ENCODE measurements at regions not wholly inside any gene's neighbourhood (a gene's known extent, or its start where the extent isn't known, plus 50 kb on each side); places are given as distances from the start of the nearest gene placed in this dataset.
A peak's percentile ranks its signal among the peaks of the same experiment; 100 is the strongest.

DNA sequence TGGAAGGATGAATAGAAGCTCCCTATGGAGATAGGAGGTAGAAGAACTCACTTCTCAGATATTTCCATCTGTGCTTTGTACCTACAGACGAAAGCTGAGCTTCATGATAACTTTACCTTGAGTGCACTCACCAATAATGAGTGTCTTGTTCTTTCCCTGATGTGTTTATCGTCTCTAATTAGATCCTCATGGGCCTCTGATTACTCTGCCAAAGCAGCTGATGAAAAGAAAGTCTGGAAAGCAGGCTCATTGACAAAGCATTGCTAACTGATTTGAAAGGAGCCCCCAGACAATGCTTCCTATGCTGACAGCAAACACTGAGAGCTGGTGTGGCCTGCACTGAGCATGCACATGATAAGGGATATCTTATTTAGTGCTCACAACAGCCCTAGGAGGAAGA lies 183.9 kb upstream of the GHITM start:
- no peak for DNase-seq (ENCODE audit: extremely low read depth, low read depth)

- DNase-seq (ENCODE audit: extremely low read depth, low read depth), result no peak
Observed at GRCh38 chr10:83957168-83957947, 182.0 kb upstream of the GHITM start.

DNA sequence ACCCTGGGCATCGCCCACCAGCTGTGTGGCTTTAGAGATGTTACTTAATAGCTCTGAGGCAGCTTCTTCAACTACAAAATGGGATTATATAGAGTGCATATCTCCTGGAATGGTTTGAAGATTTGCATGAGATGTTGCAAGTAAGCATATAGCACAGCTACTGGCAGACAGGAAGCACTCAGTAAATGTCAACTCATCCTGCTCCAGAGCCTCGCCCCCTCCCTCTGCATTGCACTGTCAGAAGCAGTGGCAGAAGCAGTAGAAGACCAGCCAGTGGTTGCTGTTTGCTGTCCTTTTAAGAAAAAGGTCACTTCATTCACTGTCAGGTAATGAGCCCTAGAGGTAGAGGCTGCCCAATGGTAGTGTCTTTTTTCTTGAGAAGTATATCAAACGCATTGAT lies 180.0 kb upstream of the GHITM start:
- DNase-seq (ENCODE audit: extremely low read depth, low read depth), result no peak

DNA sequence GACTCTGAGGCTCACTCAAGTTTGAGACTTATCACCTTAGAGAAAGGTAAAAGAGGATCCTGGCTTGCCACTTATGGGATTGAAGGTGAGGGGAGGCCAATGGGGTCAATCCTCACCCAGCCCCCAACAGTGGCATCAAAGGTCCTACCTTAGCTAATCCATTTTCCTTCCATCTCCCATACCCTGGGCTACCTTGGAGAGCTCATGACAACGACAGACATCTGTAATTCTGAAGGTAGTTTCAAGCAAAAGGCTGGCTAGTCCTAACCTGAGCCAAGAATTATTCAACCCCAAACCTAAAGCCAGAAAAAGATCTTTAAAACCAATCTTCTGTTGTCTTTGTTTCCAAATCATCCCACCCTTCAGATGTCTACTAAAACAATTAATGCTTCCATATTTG lies 179.2 kb upstream of the GHITM start:
- DNase-seq (ENCODE audit: extremely low read depth, low read depth), result no peak

DNA sequence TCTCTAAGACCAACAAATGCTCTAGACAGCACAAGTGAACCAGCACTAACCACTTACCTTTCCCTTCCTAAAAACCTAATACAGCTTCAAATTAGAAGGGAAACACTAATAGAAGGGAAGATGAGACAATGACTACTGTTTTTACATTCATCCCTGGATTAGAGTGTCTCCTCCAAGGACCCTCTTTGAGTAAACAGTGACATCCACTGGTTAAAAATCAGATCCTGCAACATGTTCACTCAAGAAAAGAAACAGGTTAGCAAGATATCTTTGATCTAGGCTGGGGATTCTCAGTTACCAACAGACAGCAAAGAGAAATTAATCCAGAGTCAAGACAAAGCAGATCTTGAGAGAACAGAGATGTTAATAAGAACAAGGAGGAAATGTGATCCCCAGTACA lies 177.7 kb upstream of the GHITM start:
- DNase-seq (ENCODE audit: extremely low read depth, low read depth), result no peak

- DNase-seq (ENCODE audit: extremely low read depth, low read depth), result no peak
Observed at GRCh38 chr10:83963446-83963845, 175.9 kb upstream of the GHITM start.

DNA sequence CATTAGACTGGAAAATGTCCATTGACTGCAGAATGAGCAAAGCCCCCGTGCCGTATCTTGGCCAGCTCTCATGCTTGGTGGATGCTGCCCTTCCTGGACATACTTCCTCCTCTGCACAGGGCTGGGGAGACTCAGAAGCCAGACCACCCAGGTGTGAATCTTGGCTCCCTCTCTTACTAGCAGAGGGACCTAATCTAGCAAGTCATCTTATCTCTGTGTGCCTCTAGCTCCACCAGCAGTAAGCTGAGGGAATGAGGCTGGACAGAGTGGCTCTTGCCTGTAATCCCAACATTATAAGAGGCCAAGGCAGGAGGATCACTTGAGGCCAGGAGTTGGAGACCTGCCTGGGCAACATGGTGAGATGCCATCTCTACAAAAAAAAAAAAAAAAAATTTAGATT lies 173.8 kb upstream of the GHITM start:
- DNase-seq (ENCODE audit: extremely low read depth, low read depth), result no peak

GRCh38 chr10:83968052-83968451 lies 171.3 kb upstream of the GHITM start:
- DNase-seq (ENCODE audit: extremely low read depth, low read depth), result no peak

DNA sequence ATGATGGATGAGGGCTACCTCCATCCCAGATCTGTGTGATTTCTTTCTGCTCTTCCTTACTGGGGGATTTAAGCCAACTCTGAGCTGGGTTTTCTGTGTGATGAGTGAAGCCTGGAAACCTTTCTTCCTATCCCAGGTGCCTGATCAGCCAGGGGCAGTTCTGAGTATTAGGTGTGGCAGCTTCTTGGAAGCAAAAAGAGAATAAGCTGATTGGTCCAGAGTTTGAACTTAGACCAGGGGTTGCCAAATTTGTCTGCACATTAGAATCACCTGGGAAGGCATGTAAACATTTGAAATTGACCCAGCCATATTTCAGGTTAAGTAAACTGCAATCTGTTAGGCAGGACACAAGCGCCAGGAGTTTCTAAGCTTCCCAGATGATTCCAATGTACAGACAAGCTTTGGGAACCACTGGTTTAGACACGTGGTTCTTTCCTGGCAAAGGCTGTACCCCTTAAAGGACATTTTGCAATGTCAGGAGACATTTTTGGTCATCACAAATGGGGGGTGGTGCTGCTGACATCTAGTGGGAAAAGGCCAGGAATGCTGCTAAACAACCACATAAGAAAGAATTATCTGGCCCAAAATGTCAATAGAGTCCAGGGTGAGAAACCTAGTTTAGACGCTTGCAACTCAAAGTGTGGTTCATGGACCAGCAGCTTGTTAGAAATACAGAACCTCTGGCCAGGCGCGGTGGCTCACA lies 160.5 kb upstream of the GHITM start:
- DNase-seq (ENCODE audit: extremely low read depth, low read depth), result no peak

DNA sequence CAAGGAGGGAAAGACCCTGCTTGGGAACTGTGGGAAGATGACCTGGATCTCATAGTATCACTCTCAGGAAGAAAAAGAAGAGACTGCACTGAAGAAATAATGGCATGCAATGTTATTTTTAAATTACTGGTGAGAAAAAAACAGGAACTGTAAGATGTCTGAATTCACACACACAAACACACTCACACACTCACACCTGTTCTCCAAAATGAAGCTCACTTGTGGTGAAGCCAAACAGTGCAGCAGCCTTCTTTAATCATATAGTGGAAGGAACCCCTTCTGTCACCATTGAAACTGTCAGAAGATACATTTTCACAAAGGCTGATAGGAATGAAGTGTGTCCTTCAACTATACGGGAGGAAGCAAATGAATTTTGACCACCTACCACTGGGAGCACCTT lies 156.5 kb upstream of the GHITM start:
- no peak for DNase-seq (ENCODE audit: extremely low read depth, low read depth)

DNA sequence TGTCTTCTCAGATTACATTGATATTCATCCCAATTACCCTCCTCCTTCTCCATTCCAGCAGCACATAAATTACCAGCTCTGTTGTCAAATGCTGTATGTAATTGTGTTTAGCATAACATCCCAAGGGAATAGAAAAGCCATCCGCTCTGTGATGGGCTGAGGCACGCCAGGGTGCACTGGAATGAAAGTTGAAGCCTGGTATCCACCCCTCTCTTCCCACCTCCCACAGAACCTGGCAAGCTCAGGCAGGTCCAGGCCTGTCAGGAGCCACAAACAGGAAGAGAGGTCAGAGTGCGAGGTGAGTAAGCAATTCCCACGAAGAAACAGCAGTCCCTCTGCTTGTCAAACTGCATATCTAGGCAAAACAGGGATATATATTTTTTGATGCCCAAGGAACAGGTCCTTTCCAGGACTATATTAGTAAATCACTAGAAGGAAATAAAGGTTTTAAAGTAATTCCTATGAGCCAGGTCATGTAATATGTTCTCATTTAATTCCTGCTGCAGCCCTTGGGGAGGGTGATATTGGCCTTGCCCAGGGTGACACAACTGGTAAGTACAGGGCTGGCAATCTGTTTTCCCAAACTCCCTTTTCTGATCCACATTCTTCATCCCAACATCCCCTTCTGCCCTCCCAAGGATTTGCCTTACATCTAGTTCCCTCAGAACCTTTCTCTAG lies 155.6 kb upstream of the GHITM start:
- DNase-seq (ENCODE audit: extremely low read depth, low read depth), result no peak

DNA sequence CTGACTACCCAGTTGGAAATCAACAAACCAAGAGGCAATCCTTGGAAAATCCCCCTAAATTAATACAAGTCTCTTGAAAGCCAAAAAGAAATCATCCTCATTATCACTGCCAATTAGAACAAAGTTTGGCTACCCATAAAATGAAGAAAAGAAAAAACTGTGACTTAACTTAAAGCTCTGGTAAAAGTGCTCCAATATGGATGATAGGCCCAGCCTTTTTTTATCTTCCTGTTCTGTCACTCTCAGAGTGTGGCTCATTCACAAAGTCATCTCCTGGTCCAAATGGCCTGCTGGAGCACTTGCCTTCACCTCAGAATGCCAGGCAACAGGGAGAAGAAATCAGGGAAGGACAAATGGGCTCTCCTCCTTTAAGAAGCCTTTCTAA lies 155.1 kb upstream of the GHITM start:
- DNase-seq (ENCODE audit: extremely low read depth, low read depth), result no peak

DNA sequence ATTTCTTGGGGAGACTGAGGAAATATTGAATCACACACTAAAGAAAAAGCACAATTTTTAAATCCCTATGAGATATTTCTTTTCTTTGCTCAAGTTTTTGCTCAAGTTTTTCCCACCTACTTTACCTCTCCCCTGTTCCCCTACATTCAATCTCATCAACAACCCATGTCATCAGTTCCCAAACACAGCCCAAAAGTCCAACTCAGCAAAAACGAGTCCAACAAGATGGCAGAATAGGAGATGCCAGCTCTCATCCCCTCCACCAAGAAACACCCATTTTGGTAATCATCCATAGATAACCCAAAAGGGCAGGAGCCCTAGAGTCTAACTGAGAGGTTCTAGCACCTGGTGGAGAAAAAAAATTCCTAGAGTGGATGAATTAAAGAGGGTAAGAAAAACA lies 152.5 kb upstream of the GHITM start:
- no peak for DNase-seq (ENCODE audit: extremely low read depth, low read depth)

- no peak for DNase-seq (ENCODE audit: extremely low read depth, low read depth)
Observed at GRCh38 chr10:83987216-83987615, 152.1 kb upstream of the GHITM start.

DNA sequence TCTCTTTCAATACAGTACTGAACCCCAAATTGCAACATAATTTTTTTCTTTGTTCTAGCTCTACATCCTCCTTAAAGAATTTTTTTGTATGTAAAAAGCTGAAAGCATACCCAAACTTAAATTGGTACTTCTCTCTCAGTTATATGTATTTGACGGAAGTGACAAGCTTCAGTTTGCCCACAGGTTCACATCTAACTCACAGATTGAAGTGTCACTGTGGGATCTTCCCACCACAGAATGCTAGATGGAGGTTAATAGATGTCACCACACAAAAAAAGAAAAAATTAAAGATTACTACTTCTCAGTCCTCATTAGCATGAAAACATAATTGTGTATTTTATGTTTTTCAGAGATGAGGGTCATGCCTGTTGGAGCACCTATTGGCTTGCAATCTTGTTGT lies 150.9 kb upstream of the GHITM start:
- no peak for DNase-seq (ENCODE audit: extremely low read depth, low read depth)

DNA sequence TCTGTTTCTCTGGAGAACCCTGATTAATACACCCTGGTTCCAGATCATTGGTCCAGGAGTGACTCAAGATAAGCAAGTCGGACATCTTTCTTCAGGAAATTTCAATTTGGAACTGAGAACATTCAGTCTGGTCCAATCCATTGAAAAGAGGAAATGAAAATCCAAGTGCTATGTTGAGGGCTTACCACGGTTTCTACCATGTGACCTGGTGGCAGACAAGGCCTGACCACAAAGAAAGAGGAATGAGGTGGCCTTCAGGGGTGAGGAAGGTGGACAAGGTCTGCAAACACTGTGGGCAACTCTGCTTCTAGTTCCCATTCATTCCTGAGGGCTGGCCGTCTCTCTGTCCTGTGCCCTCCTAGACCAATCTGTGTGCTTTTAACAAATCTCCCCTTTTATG lies 149.2 kb upstream of the GHITM start:
- DNase-seq (ENCODE audit: extremely low read depth, low read depth), result no peak

- peak; percentile 30 for DNase-seq (ENCODE audit: extremely low read depth, low read depth)
Observed at GRCh38 chr10:83991986-83992753, 147.1 kb upstream of the GHITM start.

DNA sequence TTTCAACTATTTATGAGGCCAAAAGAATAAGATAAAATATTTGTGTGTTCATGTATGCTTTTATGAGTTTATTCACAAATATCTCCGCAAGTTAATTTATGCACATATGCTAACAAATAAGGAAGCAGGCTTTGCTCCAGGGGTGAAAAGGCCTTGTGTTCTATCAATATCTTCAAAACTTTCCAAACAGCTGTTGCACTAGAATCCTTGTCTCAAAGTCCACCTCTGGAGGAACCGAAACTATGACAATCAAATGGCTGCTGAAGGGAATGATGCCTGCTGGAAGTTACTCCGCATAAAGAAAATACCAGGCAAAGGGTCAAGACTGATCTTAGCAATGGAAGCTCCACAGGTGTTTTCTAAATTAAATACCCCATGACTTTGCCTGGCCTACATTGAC lies 145.0 kb upstream of the GHITM start:
- no peak for DNase-seq (ENCODE audit: extremely low read depth, low read depth)

GRCh38 chr10:83995738-83996331 lies 143.5 kb upstream of the GHITM start:
- no peak for DNase-seq (ENCODE audit: extremely low read depth, low read depth)

GRCh38 chr10:84004221-84004620 lies 135.1 kb upstream of the GHITM start:
- DNase-seq (ENCODE audit: extremely low read depth, low read depth), result no peak

DNA sequence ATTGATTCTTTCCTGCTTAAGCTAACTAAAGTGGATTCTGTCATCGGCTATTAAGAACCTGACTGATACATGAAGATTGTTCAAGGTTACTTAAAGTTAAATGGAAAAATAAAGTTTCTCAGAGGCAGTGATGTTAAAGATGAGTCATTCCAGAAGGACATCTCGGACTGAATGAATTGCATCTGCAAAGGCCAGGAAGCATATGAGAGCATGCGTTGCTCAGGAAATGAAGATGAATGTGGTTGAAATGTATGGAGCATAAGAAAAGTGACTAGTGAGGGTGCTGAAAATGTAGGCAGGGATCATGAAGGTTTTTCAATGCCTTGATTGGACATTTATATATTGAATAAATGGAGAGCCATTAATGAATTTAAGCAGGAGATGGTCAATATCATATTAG lies 133.9 kb upstream of the GHITM start:
- DNase-seq (ENCODE audit: extremely low read depth, low read depth), result no peak
